Liver (tissue), 8 donors: ENCODE measurements at regions not wholly inside any gene's neighbourhood (a gene's known extent, or its start where the extent isn't known, plus 50 kb on each side); places are given as distances from the start of the nearest gene placed in this dataset.

Source experiments
- DNase-seq: peaks from one replicate; pipeline ENCODE4 v3.0.0-alpha.2; 2017; ENCODE audit warnings: low spot score
- H3K27ac ChIP-seq, 2 donors: one replicate each; pipeline ENCODE4 v1.7.0; 2013; ENCODE audit warnings: inconsistent platforms in 2 of 2, low read length in 2 of 2, control low read depth in 1 of 2, low read depth in 1 of 2, mild to moderate bottlenecking in 1 of 2
- H3K27me3 ChIP-seq, 4 donors: one replicate each; pipeline versions ENCODE4 v1.6.1 to v1.7.0; 2013; ENCODE audit warnings: low read length in 3 of 4, inconsistent platforms in 1 of 4, mild to moderate bottlenecking in 1 of 4, moderate library complexity in 1 of 4; ENCODE audit not compliant: control insufficient read depth in 4 of 4, insufficient read depth in 4 of 4
- H3K36me3 ChIP-seq, 4 donors: one replicate each; pipeline versions ENCODE4 v1.6.1 to v1.7.0; 2013; ENCODE audit warnings: low read length in 3 of 4, mild to moderate bottlenecking in 3 of 4, low read depth in 1 of 4, moderate library complexity in 1 of 4; ENCODE audit not compliant: control insufficient read depth in 4 of 4, insufficient read depth in 3 of 4
- H3K4me1 ChIP-seq, 4 donors: one replicate each; pipeline versions ENCODE4 v1.6.1 to v1.7.0; 2013; ENCODE audit warnings: low read length in 3 of 4, mild to moderate bottlenecking in 3 of 4, moderate library complexity in 1 of 4; ENCODE audit not compliant: control insufficient read depth in 4 of 4, insufficient read depth in 4 of 4
- H3K4me3 ChIP-seq, 3 donors: one replicate each; pipeline versions ENCODE4 v1.6.1 to v1.7.0; 2013; ENCODE audit warnings: low read length in 3 of 3, control low read depth in 1 of 3, low read depth in 1 of 3, mild to moderate bottlenecking in 1 of 3
- H3K9ac ChIP-seq, 2 donors: one replicate each; pipeline ENCODE4 v1.7.0; 2013; ENCODE audit warnings: low read length in 2 of 2, mild to moderate bottlenecking in 2 of 2, moderate library complexity in 2 of 2, control low read depth in 1 of 2, low read depth in 1 of 2
- H3K9me3 ChIP-seq, 4 donors: one replicate each; pipeline versions ENCODE4 v1.6.1 to v1.7.0; 2013; ENCODE audit warnings: low read length in 3 of 4; ENCODE audit not compliant: control insufficient read depth in 4 of 4
- CTCF ChIP-seq: fragments of 150-350 bp; IDR thresholded peaks from 2 replicates; pipeline ENCODE4 v1.5.1; 2017; ENCODE audit warnings: improper control_type of control experiment, low read depth, low read length; ENCODE audit not compliant: missing input control
- EGR1 ChIP-seq, 2 donors: IDR thresholded peaks; 2 replicates each; pipeline ENCODE4 v1.6.1; 2016 to 2018; ENCODE audit warnings: antibody characterized with exemption in 2 of 2, low read depth in 2 of 2
- FOXA1 ChIP-seq: IDR thresholded peaks from 2 replicates; pipeline ENCODE4 v1.6.1; 2016; ENCODE audit warnings: antibody characterized with exemption
- FOXA2 ChIP-seq: IDR thresholded peaks from 2 replicates; pipeline ENCODE4 v1.6.1; 2016; ENCODE audit warnings: antibody characterized with exemption
- GABPA ChIP-seq, 2 donors: IDR thresholded peaks in 1 of 2; conservative IDR thresholded peaks in 1 of 2; 2 replicates each; pipeline ENCODE4 v1.6.1; 2016; ENCODE audit warnings: antibody characterized with exemption in 2 of 2, mild to moderate bottlenecking in 1 of 2, moderate library complexity in 1 of 2
- HNF4A ChIP-seq, 2 donors: conservative IDR thresholded peaks; 2 replicates each; pipeline ENCODE4 v1.6.1; 2016; ENCODE audit warnings: antibody characterized with exemption in 2 of 2, mild to moderate bottlenecking in 2 of 2
- HNF4G ChIP-seq: IDR thresholded peaks from 2 replicates; pipeline ENCODE4 v1.6.1; 2016; ENCODE audit warnings: antibody characterized with exemption
- JUND ChIP-seq, 2 donors: IDR thresholded peaks; 2 replicates each; pipeline ENCODE4 v1.6.1; 2016; ENCODE audit warnings: antibody characterized with exemption in 2 of 2
- MAX ChIP-seq: IDR thresholded peaks from 2 replicates; pipeline ENCODE4 v1.6.1; 2016; ENCODE audit warnings: antibody characterized with exemption
- NR2F2 ChIP-seq: IDR thresholded peaks from 2 replicates; pipeline ENCODE4 v1.6.1; 2016; ENCODE audit warnings: antibody characterized with exemption
- RAD21 ChIP-seq, 2 donors: IDR thresholded peaks; 2 replicates each; pipeline ENCODE4 v1.6.1; 2016; ENCODE audit warnings: antibody characterized with exemption in 2 of 2, mild to moderate bottlenecking in 2 of 2
- RXRA ChIP-seq, 2 donors: IDR thresholded peaks; 2 replicates each; pipeline ENCODE4 v1.6.1; 2017 to 2018; ENCODE audit warnings: antibody characterized with exemption in 2 of 2, mild to moderate bottlenecking in 1 of 2
- SP1 ChIP-seq: IDR thresholded peaks from 2 replicates; pipeline ENCODE4 v1.6.1; 2018; ENCODE audit warnings: antibody characterized with exemption, mild to moderate bottlenecking
- TAF1 ChIP-seq: conservative IDR thresholded peaks from 2 replicates; pipeline ENCODE4 v1.6.1; 2016; ENCODE audit warnings: antibody characterized with exemption, mild to moderate bottlenecking
- YY1 ChIP-seq: IDR thresholded peaks from 2 replicates; pipeline ENCODE4 v1.6.1; 2016; ENCODE audit warnings: antibody characterized with exemption, mild to moderate bottlenecking
- ZBTB33 ChIP-seq: IDR thresholded peaks from 2 replicates; pipeline ENCODE4 v1.6.1; 2016; ENCODE audit warnings: antibody characterized with exemption
- WGBS: extraction: QIAGEN DNeasy Blood & Tissue Kit; methylation state at CpG from one replicate; pipeline ENCODE4 v1.1.7; 2013; 5-methylcytosine and 5-hydroxymethylcytosine counted together
- TF ChIP-seq, protein P1 (sequence below): IDR thresholded peaks from 2 replicates; pipeline ENCODE4 v1.6.1; 2016; ENCODE audit warnings: antibody characterized with exemption, mild to moderate bottlenecking
- TF ChIP-seq, protein P2 (sequence below): IDR thresholded peaks from 2 replicates; pipeline ENCODE4 v1.6.1; 2016; ENCODE audit warnings: antibody characterized with exemption
- donor health status: healthy.
- donor health status: healthy.
- donor health status: healthy.
- donor health status: healthy.
- donor health status: healthy.

GRCh38 chr5:116646611-116647289 lies 72.1 kb upstream of the SEMA6A start:
- no peak for DNase-seq
- TF ChIP-seq MAX (peak; percentile 12), RAD21 (IDR thresholded peaks at IDR 0.05) (no peak), FOXA1 (peak; percentile 81), TAF1 (no peak), HNF4A (conservative IDR thresholded peaks at IDR 0.05) (peak; percentile 22 to 41), FOXA2 (peak; percentile 96), SP1 (no peak), GABPA (IDR thresholded peaks at IDR 0.05 in 1 of 2, conservative IDR thresholded peaks at IDR 0.05 in 1 of 2) (no peak), RXRA (IDR thresholded peaks at IDR 0.05) (peak; percentile 43 to 67), NR2F2 (no peak), ZBTB33 (no peak), HNF4G (no peak), JUND (IDR thresholded peaks at IDR 0.05) (no peak), EGR1 (IDR thresholded peaks at IDR 0.05; ENCODE audit: low read depth in 2 of 2) (no peak), YY1 (peak; percentile 12), CTCF (no peak)
- TF ChIP-seq, protein P1, sequence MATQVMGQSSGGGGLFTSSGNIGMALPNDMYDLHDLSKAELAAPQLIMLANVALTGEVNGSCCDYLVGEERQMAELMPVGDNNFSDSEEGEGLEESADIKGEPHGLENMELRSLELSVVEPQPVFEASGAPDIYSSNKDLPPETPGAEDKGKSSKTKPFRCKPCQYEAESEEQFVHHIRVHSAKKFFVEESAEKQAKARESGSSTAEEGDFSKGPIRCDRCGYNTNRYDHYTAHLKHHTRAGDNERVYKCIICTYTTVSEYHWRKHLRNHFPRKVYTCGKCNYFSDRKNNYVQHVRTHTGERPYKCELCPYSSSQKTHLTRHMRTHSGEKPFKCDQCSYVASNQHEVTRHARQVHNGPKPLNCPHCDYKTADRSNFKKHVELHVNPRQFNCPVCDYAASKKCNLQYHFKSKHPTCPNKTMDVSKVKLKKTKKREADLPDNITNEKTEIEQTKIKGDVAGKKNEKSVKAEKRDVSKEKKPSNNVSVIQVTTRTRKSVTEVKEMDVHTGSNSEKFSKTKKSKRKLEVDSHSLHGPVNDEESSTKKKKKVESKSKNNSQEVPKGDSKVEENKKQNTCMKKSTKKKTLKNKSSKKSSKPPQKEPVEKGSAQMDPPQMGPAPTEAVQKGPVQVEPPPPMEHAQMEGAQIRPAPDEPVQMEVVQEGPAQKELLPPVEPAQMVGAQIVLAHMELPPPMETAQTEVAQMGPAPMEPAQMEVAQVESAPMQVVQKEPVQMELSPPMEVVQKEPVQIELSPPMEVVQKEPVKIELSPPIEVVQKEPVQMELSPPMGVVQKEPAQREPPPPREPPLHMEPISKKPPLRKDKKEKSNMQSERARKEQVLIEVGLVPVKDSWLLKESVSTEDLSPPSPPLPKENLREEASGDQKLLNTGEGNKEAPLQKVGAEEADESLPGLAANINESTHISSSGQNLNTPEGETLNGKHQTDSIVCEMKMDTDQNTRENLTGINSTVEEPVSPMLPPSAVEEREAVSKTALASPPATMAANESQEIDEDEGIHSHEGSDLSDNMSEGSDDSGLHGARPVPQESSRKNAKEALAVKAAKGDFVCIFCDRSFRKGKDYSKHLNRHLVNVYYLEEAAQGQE: no peak
- TF ChIP-seq, protein P2, sequence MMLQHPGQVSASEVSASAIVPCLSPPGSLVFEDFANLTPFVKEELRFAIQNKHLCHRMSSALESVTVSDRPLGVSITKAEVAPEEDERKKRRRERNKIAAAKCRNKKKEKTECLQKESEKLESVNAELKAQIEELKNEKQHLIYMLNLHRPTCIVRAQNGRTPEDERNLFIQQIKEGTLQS: no peak
- 51% methylated on average over 10 of the region's 10 CpGs for WGBS

More at GRCh38 chr5:116646611-116647289, 72.1 kb upstream of the SEMA6A start:
- Histone ChIP-seq H3K27ac (no peak overlapping the region), H3K27me3 (no peaks in the 10 kb centered on the region), H3K4me3 (no peak overlapping the region), H3K9ac (no peak overlapping the region), H3K36me3 (no peaks in the 10 kb centered on the region), H3K4me1 (no peaks in the 10 kb centered on the region), H3K9me3 (no peaks in the 10 kb centered on the region)
